IMR-90 (cell line): ENCODE measurements at regions not wholly inside any gene's neighbourhood (a gene's known extent, or its start where the extent isn't known, plus 50 kb on each side); places are given as distances from the start of the nearest gene placed in this dataset.
A peak's percentile ranks its signal among the peaks of the same experiment; 100 is the strongest.

Experiments used
- ATAC-seq: fragments of 200-7000 bp; cut with Tn5 transposase; 2 replicates; pipeline ENCODE4 v1.9.1; 2020; ENCODE audit warnings: low read depth, mild to moderate bottlenecking, moderate library complexity
- BruUV-seq: library from RNA; stranded (reverse); fragments of 400-500 nt; replicated peaks from 2 replicates; lab custom pipeline; 2021; lab: Mats Ljungman, UMichigan
- CTCF ChIA-PET: fragments of 300-600 bp; formaldehyde crosslinking; extraction: SDS; loops from one replicate; lab custom pipeline; 2021; ENCODE audit warnings: antibody characterized with exemption; lab: Yijun Ruan, JAX
- POLR2A ChIA-PET: fragments of 300-600 bp; sonication (Branson Sonifier 250); formaldehyde crosslinking; loops from one replicate; lab custom pipeline; 2022; ENCODE audit warnings: antibody characterized with exemption; ENCODE audit not compliant: unreplicated experiment; lab: Charles Lee
- DNase-seq: peaks from one replicate; pipeline ENCODE4 v3.0.0; 2013
- H2AFZ ChIP-seq: replicated peaks from 2 replicates; pipeline ENCODE3; 2013; ENCODE audit warnings: low read length, mild to moderate bottlenecking; ENCODE audit not compliant: poor library complexity
- H2AK5ac ChIP-seq: 2 replicates; pipeline ENCODE4 v1.6.1; 2013; ENCODE audit warnings: low read depth, low read length, inconsistent platforms
- H2AK9ac ChIP-seq: replicated peaks from 2 replicates; pipeline ENCODE3; 2013; ENCODE audit warnings: mild to moderate bottlenecking, low read depth, low read length, moderate library complexity; ENCODE audit not compliant: poor library complexity
- H2BK120ac ChIP-seq: 2 replicates; pipeline ENCODE4 v1.6.1; 2013; ENCODE audit warnings: low read depth, low read length, inconsistent platforms
- H2BK15ac ChIP-seq: 3 replicates; pipeline ENCODE4 v1.6.1; 2013; ENCODE audit warnings: low read depth, low read length, inconsistent platforms
- H2BK20ac ChIP-seq: 2 replicates; pipeline ENCODE4 v1.6.1; 2013; ENCODE audit warnings: low read depth, mild to moderate bottlenecking, inconsistent platforms, low read length, moderate library complexity
- H2BK5ac ChIP-seq: 2 replicates; pipeline ENCODE4 v1.6.1; 2013; ENCODE audit warnings: mild to moderate bottlenecking, low read depth, low read length, inconsistent platforms; ENCODE audit not compliant: poor library complexity, severe bottlenecking
- H3K14ac ChIP-seq: replicated peaks from 2 replicates; pipeline ENCODE4 v1.6.1; 2013; ENCODE audit warnings: low read depth, low read length, inconsistent platforms
- H3K18ac ChIP-seq: 2 replicates; pipeline ENCODE4 v1.6.1; 2013; ENCODE audit warnings: low read depth, low read length, control low read depth
- H3K23ac ChIP-seq: 2 replicates; pipeline ENCODE4 v1.6.1; 2013; ENCODE audit warnings: low read depth, low read length, inconsistent platforms
- H3K27ac ChIP-seq: 2 replicates; pipeline ENCODE4 v1.5.1; 2013; ENCODE audit warnings: mild to moderate bottlenecking, control low read depth, low read length; ENCODE audit not compliant: insufficient read depth
- H3K27me3 ChIP-seq: 2 replicates; pipeline ENCODE4 v1.6.1; 2013; ENCODE audit warnings: low read length; ENCODE audit not compliant: control insufficient read depth, insufficient read depth
- H3K36me3 ChIP-seq: 2 replicates; pipeline ENCODE4 v1.6.1; 2013; ENCODE audit warnings: low read length, mixed read lengths; ENCODE audit not compliant: control insufficient read depth, insufficient read depth
- H3K4ac ChIP-seq: 2 replicates; pipeline ENCODE4 v1.6.1; 2013; ENCODE audit warnings: low read depth, low read length, inconsistent platforms
- H3K4me1 ChIP-seq: 2 replicates; pipeline ENCODE4 v1.6.1; 2013; ENCODE audit warnings: low read length, mixed read lengths; ENCODE audit not compliant: control insufficient read depth, insufficient read depth
- H3K4me2 ChIP-seq: 2 replicates; pipeline ENCODE4 v1.6.1; 2013; ENCODE audit warnings: low read depth, mild to moderate bottlenecking, control low read depth, low read length, moderate library complexity
- H3K4me3 ChIP-seq: 2 replicates; pipeline ENCODE4 v1.5.1; 2013; ENCODE audit warnings: low read depth, mild to moderate bottlenecking, control low read depth, low read length, moderate library complexity; ENCODE audit not compliant: insufficient read depth
- H3K56ac ChIP-seq: 2 replicates; pipeline ENCODE4 v1.6.1; 2013; ENCODE audit warnings: low read length, inconsistent platforms; ENCODE audit not compliant: insufficient read depth; ENCODE audit errors: extremely low read depth
- H3K79me1 ChIP-seq, 2 experiments: 2 replicates each; pipeline ENCODE4 v1.6.1; 2013; ENCODE audit warnings: low read length in 2 of 2, inconsistent platforms in 1 of 2, low read depth in 1 of 2
- H3K9ac ChIP-seq: 2 replicates; pipeline ENCODE4 v1.6.1; 2013; ENCODE audit warnings: low read depth, low read length, control low read depth
- H3K9me1 ChIP-seq: 2 replicates; pipeline ENCODE4 v1.6.1; 2013; ENCODE audit warnings: low read length, inconsistent platforms; ENCODE audit not compliant: insufficient read depth
- H3K9me3 ChIP-seq: 2 replicates; pipeline ENCODE4 v1.6.1; 2013; ENCODE audit warnings: low read length; ENCODE audit not compliant: control insufficient read depth, insufficient read depth
- H4K20me1 ChIP-seq: 2 replicates; pipeline ENCODE4 v1.6.1; 2013; ENCODE audit warnings: low read length, inconsistent platforms; ENCODE audit not compliant: insufficient read depth
- H4K5ac ChIP-seq: 2 replicates; pipeline ENCODE4 v1.6.1; 2013; ENCODE audit warnings: mild to moderate bottlenecking, low read depth, low read length, control low read depth
- H4K8ac ChIP-seq, 2 experiments: 2 replicates each; pipeline ENCODE4 v1.6.1; 2013; ENCODE audit warnings: low read depth in 2 of 2, low read length in 2 of 2, control low read depth in 1 of 2, inconsistent platforms in 1 of 2
- H4K91ac ChIP-seq: 2 replicates; pipeline ENCODE4 v1.6.1; 2013; ENCODE audit warnings: low read depth, low read length, inconsistent platforms; ENCODE audit not compliant: insufficient read depth
- CEBPB ChIP-seq: IDR thresholded peaks from 2 replicates; pipeline ENCODE4 v1.6.1; 2012; ENCODE audit warnings: low read depth, low read length, improper control_type of control experiment
- MXI1 ChIP-seq: IDR thresholded peaks from 2 replicates; pipeline ENCODE4 v1.6.1; 2012; ENCODE audit warnings: low read depth, mild to moderate bottlenecking, low read length, moderate library complexity, borderline replicate concordance
- WGBS, 2 experiments: methylation state at CpG; one replicate each; pipeline versions ENCODE4 v1.1.5 to v1.1.7; 2013; ENCODE audit warnings: missing lambda C conversion rate in 2 of 2; ENCODE audit not compliant: insufficient read length in 1 of 2; ENCODE audit errors: extremely low coverage in 2 of 2; 5-methylcytosine and 5-hydroxymethylcytosine counted together
- dilution Hi-C: fragments of 300-500 bp; cut with HindIII; formaldehyde crosslinking; loops from one replicate; pipeline ENCODE4 v1.14.3; 2018; ENCODE audit warnings: low sequenced_read_pairs; ENCODE audit not compliant: unreplicated experiment
- in situ Hi-C: fragments of 300-500 bp; cut with MboI; formaldehyde crosslinking; loops from 3 replicates; pipeline ENCODE4 v1.14.3; 2019; ENCODE audit warnings: low sequenced_read_pairs, inconsistent platforms, mixed read lengths
- intact Hi-C: fragments of 100-400 bp; cut with micrococcal nuclease; formaldehyde crosslinking; loops from 2 replicates; pipeline ENCODE4 v1.10.0; 2022

GRCh38 chr2:12915787-12916186 lies 199.1 kb downstream of the TRIB2 start:
- no peak overlapping the region for H3K9ac ChIP-seq
- in situ Hi-C loops (no loop called here), intact Hi-C loops (no loop called here), dilution Hi-C loops (no loop called here)
- H4K5ac ChIP-seq, result no peak overlapping the region
- no peak overlapping the region for H2BK5ac ChIP-seq
- ATAC-seq (no peak), DNase-seq (peak; percentile 31)
- CTCF ChIA-PET, result interaction anchor here (0.7 kb wide), 2 partner anchors 49 to 147 kb away, joined by 5 to 7 read pairs; no protein-coding TSS in a partner anchor
- no peak overlapping the region for H4K91ac ChIP-seq
- peaks cover 6% of the 10 kb centered on the region for H3K4me1 ChIP-seq
- BruUV-seq, result no TSS peak
- H3K4ac ChIP-seq, result no peak overlapping the region
- no peak overlapping the region for H3K56ac ChIP-seq
- no peaks in the 10 kb centered on the region for H4K20me1 ChIP-seq
- no peaks in the 10 kb centered on the region for H3K27me3 ChIP-seq
- TF ChIP-seq CEBPB (peak; percentile 84), MXI1 (no peak)
- no peak overlapping the region for H2BK120ac ChIP-seq
- H3K18ac ChIP-seq, result no peak overlapping the region
- no CpG with 5 or more reads among the region's 1 CpG for WGBS, 2 experiments
- H2AFZ ChIP-seq, result no peak overlapping the region
- no peak overlapping the region for H2BK15ac ChIP-seq
- no peaks in the 10 kb centered on the region for H3K36me3 ChIP-seq
- H3K9me3 ChIP-seq, result no peaks in the 10 kb centered on the region
- H3K79me1 ChIP-seq, result no peaks in the 10 kb centered on the region
- no peak overlapping the region for H4K8ac ChIP-seq
- H3K4me3 ChIP-seq, result no peak overlapping the region
- no peak overlapping the region for H3K4me2 ChIP-seq
- no peak overlapping the region for H3K27ac ChIP-seq
- no peak overlapping the region for H2AK9ac ChIP-seq
- POLR2A ChIA-PET, result no interaction called here
- no peak overlapping the region for H2AK5ac ChIP-seq
- H3K14ac ChIP-seq, result no peak overlapping the region
- peaks cover 5% of the 10 kb centered on the region for H3K9me1 ChIP-seq
- no peak overlapping the region for H2BK20ac ChIP-seq
- no peak overlapping the region for H3K23ac ChIP-seq
